ENCODE measurements at regions not wholly inside any gene's neighbourhood (a gene's known extent, or its start where the extent isn't known, plus 50 kb on each side); places are given as distances from the start of the nearest gene placed in this dataset.

DNA sequence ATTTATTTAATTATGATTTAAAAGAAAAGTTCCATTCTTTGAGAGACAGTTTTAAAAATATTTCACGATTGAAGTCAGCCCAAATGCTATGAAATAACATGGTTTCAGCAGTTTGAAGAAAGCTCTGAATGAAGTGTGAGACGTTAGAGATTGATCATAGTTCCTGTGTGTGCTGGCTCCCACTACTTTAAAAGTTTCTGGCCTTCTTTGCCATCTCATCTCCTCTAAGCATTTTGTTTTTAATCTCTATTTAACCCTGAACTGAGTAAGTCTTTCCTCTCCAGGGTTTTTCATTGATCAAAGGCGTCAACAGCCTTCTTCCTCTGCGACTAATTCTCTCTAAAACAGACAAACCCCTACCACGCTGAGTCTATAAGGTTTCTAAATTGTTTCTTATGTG lies 225.3 kb upstream of the B3GALT2 start (continued):
- TF ChIP-seq PHF8 (IDR thresholded peaks at IDR 0.05; ENCODE audit: borderline replicate concordance, low read depth) (no peak), CEBPB (IDR thresholded peaks at IDR 0.05) (no peak)

DNA sequence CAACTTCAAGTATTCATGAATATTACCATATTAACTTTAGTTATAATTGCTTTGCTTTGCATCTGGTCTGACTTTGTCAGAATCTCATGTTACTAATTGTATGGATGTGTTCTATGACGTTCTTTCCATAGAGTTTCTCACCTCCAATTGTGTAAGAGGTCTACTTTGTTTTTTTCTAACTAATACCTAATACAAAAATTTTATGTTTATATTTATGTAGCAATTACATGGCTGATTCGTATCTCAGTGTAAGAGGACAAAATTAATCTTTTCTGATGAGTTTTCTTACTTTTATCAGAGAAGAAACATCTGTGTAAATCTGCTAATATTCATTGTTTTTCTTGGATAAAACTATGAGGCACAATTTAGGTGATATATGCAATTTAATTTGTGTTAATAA lies 224.8 kb upstream of the B3GALT2 start:
- 84% methylated on average over 2 of the region's 2 CpGs for WGBS (ENCODE audit: missing lambda C conversion rate)
- ChIA-PET POLR2A (no interaction called here), CTCF (no interaction called here)
- H3K4me1 ChIP-seq = peaks cover 8% of the 10 kb centered on the region; the same call in 2 of the 3 replicates
- TF ChIP-seq SREBF2 (IDR thresholded peaks at IDR 0.05) (no peak), RFX5 (IDR thresholded peaks at IDR 0.05) (no peak), ZC3H11A (IDR thresholded peaks at IDR 0.05) (no peak), ZFP36 (IDR thresholded peaks at IDR 0.05; ENCODE audit: borderline replicate concordance, partially characterized antibody) (no peak), ZSCAN20 (CRISPR knock-in tag; IDR thresholded peaks at IDR 0.05) (no peak), FOSL2 (IDR thresholded peaks at IDR 0.05) (no peak), FOSL2 (CRISPR knock-in tag; IDR thresholded peaks at IDR 0.05) (no peak), EHF (CRISPR knock-in tag; IDR thresholded peaks at IDR 0.05) (no peak), HOXB13 (CRISPR knock-in tag; IDR thresholded peaks at IDR 0.05; ENCODE audit: low read depth) (no peak), TP53 (CRISPR knock-in tag; IDR thresholded peaks at IDR 0.05) (no peak), FOXS1 (CRISPR knock-in tag; IDR thresholded peaks at IDR 0.05) (no peak), ESRRA (IDR thresholded peaks at IDR 0.05; ENCODE audit: borderline replicate concordance, low read length) (no peak), SMC3 (IDR thresholded peaks at IDR 0.05) (no peak), HDAC2 (IDR thresholded peaks at IDR 0.05) (no peak), RCOR1 (IDR thresholded peaks at IDR 0.05; ENCODE audit: low read depth, low read length) (no peak), ATOH8 (CRISPR knock-in tag; IDR thresholded peaks at IDR 0.05; ENCODE audit: low read depth) (no peak), KDM1A (IDR thresholded peaks at IDR 0.05; ENCODE audit: low read depth) (no peak), POLR2A (IDR thresholded peaks at IDR 0.05; ENCODE audit: low read length) (no peak), NPAS2 (CRISPR knock-in tag; IDR thresholded peaks at IDR 0.05; ENCODE audit: borderline replicate concordance) (no peak)
- TF ChIP-seq, protein P1, sequence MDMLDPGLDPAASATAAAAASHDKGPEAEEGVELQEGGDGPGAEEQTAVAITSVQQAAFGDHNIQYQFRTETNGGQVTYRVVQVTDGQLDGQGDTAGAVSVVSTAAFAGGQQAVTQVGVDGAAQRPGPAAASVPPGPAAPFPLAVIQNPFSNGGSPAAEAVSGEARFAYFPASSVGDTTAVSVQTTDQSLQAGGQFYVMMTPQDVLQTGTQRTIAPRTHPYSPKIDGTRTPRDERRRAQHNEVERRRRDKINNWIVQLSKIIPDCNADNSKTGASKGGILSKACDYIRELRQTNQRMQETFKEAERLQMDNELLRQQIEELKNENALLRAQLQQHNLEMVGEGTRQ (IDR thresholded peaks at IDR 0.05) = no peak
- DNase-seq (ENCODE audit: low read depth in 1 of 2, low spot score in 1 of 2) = no peak
- H3K9me3 ChIP-seq = no peaks in the 10 kb centered on the region
- no peak overlapping the region for H3K27ac ChIP-seq
- ATAC-seq = no peak
- H3K4me3 ChIP-seq = no peak overlapping the region
- FAIRE-seq = no peak
- H3K4me2 ChIP-seq = no peak overlapping the region

GRCh38 chr1:193408782-193409293 lies 222.4 kb upstream of the B3GALT2 start:
- 16% methylated on average over 9 of the region's 9 CpGs for WGBS (ENCODE audit: missing lambda C conversion rate)
- H3K4me3 ChIP-seq = no peak overlapping the region

More at GRCh38 chr1:193408782-193409293, 222.4 kb upstream of the B3GALT2 start:
- Histone ChIP-seq H3K27ac (peak overlapping the region; percentile 21 to 74; a peak in 3 of 6 replicates), H3K4me1 (peaks cover 8% of the 10 kb centered on the region; the same call in 2 of the 3 replicates), H3K4me2 (peak overlapping the region; percentile 54), H3K9me3 (no peaks in the 10 kb centered on the region)
- TF ChIP-seq HDAC2 (IDR thresholded peaks at IDR 0.05) = no peak
- no peak for TF ChIP-seq JUN (IDR thresholded peaks at IDR 0.05)
- no peak for TF ChIP-seq ZNF302 (CRISPR knock-in tag; IDR thresholded peaks at IDR 0.05)
- TF ChIP-seq MAZ (IDR thresholded peaks at IDR 0.05; ENCODE audit: borderline replicate concordance, low read depth, low read length) = no peak
- peak; percentile 10; the same call in 1 of the 2 replicates for TF ChIP-seq GATA3 (IDR thresholded peaks at IDR 0.05; ENCODE audit: borderline replicate concordance)
- TF ChIP-seq TFCP2L1 (CRISPR knock-in tag; IDR thresholded peaks at IDR 0.05) = no peak
- 0 out of 5 replicates have a peak, but pooled peaks of 1 of the 2 experiments have one; percentile 2 for TF ChIP-seq RAD21 (conservative IDR thresholded peaks at IDR 0.05 in 1 of 2, IDR thresholded peaks at IDR 0.05 in 1 of 2)
- TF ChIP-seq EHF (CRISPR knock-in tag; IDR thresholded peaks at IDR 0.05) = no peak
- no peak for TF ChIP-seq RNF2 (IDR thresholded peaks at IDR 0.05; ENCODE audit: borderline replicate concordance, low read depth)
- ATAC-seq = peak; percentile 65 to 89
- no peak for FAIRE-seq
- DNase-seq (ENCODE audit: low read depth in 1 of 2, low spot score in 1 of 2) = peak; percentile 6 to 43
- POLR2A ChIA-PET = no interaction called here
- CTCF ChIA-PET = no interaction called here

All from A549 (cell line).